ENCODE measurements at regions not wholly inside any gene's neighbourhood (a gene's known extent, or its start where the extent isn't known, plus 50 kb on each side); places are given as distances from the start of the nearest gene placed in this dataset.

DNA sequence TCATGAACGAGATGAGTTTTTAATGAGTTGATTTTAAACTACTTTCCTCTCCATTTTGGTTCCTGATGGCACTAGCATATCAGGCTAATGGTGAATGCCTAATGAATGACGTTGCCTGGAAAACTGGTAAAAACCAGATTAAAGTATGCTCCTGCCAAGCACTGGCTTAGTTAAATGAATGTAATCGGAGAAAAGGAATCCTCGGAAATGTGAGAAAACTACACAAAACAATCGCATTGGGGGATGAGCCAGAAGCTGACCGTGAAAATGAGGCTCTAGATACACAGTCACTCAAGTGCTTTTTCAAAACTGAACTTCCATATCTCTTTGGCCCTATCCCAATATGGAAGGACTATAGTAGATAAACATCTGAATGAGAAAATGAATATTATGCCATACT is 153.8 kb upstream of the COL1A2 start:
- Histone ChIP-seq H3K4me3 (ENCODE audit: low read depth, low read length) (no peak overlapping the region), H3K27me3 (no peaks in the 10 kb centered on the region), H3K4me1 (no peaks in the 10 kb centered on the region), H3K36me3 (no peaks in the 10 kb centered on the region), H3K9me3 (no peaks in the 10 kb centered on the region)
- TF ChIP-seq, protein P1, sequence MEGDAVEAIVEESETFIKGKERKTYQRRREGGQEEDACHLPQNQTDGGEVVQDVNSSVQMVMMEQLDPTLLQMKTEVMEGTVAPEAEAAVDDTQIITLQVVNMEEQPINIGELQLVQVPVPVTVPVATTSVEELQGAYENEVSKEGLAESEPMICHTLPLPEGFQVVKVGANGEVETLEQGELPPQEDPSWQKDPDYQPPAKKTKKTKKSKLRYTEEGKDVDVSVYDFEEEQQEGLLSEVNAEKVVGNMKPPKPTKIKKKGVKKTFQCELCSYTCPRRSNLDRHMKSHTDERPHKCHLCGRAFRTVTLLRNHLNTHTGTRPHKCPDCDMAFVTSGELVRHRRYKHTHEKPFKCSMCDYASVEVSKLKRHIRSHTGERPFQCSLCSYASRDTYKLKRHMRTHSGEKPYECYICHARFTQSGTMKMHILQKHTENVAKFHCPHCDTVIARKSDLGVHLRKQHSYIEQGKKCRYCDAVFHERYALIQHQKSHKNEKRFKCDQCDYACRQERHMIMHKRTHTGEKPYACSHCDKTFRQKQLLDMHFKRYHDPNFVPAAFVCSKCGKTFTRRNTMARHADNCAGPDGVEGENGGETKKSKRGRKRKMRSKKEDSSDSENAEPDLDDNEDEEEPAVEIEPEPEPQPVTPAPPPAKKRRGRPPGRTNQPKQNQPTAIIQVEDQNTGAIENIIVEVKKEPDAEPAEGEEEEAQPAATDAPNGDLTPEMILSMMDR (IDR thresholded peaks at IDR 0.05; ENCODE audit: low read depth, low read length) = no peak
- no peak for DNase-seq

DNA sequence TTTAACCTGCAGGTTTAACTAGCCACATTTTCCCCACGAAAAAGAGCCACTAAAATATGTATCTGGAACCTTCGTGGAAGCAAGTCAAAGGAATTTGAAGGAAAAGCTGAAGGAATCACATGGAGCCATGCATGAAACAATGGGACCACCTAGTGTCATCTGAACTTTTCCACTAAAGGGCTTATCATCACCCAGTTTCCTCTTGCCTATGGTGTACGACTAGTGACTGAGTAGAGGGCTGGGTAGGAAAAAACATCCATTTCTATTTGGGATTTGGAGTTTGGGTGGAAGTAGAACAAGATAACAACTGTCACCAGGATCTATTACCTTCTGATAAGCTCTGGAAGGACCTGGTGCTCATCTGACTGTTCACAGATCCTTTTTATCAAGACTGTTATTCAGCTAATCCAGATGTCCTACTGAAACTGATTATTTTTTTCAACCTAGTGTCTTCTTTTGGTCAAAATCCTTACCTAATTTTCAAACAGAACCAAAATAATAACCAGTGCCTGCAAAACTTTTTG is 153.2 kb upstream of the COL1A2 start:
- no peaks in the 10 kb centered on the region for H3K36me3 ChIP-seq
- H3K4me1 ChIP-seq = no peaks in the 10 kb centered on the region
- no peaks in the 10 kb centered on the region for H3K9me3 ChIP-seq
- no peak for DNase-seq
- H3K4me3 ChIP-seq (ENCODE audit: low read depth, low read length) = no peak overlapping the region
- H3K27me3 ChIP-seq = no peaks in the 10 kb centered on the region
- TF ChIP-seq, protein P1 (IDR thresholded peaks at IDR 0.05; ENCODE audit: low read depth, low read length) = no peak

DNA sequence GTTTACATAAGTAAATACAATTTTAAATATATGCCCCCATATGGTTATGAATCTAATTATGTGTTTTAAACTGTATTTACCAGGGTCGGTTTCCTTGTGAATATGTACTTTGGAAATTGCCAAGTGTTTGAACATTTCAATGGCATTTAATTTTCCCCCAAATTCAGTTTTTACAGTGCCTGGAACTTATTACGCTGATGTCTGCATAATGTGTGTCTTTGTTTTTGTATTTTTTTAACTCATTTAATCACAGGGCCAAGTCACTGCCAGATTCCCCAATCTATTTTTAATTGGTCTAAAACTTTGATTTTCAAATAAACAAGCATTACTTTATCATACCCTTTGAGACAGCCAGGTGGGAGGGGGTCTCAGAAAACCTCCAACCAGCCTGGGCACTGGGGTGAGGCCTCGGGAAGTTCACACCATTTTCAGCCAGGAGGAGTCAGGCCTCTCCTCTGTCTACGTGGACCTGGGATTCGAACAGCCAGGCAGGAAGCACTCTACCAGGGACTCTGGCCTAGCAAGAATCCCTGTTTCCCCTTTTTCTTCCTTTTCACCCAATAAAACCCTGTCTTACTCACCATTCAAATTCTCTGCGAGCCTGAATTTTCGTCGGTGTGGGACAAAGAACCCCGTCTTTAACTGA is 151.5 kb upstream of the COL1A2 start:
- DNase-seq = no peak
- no peaks in the 10 kb centered on the region for H3K4me1 ChIP-seq
- H3K27me3 ChIP-seq = no peaks in the 10 kb centered on the region
- TF ChIP-seq, protein P1 (IDR thresholded peaks at IDR 0.05; ENCODE audit: low read depth, low read length) = no peak
- no peak overlapping the region for H3K4me3 ChIP-seq (ENCODE audit: low read depth, low read length)
- H3K9me3 ChIP-seq = no peaks in the 10 kb centered on the region
- no peaks in the 10 kb centered on the region for H3K36me3 ChIP-seq

DNA sequence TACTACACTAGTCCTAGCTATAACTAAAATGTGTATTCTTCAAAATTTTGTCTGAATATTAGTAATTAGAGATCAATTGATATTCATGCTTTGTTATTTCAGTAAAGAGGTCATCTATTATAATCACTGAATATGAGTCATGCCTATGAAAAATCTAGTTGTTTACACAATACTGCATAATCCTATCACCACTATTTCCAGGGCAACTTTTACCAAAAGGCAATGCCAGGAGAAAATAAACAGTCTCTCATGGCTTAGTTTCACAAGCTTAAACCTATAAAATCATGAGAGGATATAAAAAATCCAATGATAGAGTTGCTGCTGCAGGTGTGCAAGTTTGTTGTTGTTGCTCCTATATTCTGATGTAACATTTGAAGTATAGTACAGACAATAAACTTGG is 149.9 kb upstream of the COL1A2 start:
- no peaks in the 10 kb centered on the region for H3K4me1 ChIP-seq
- TF ChIP-seq, protein P1 (IDR thresholded peaks at IDR 0.05; ENCODE audit: low read depth, low read length) = no peak
- DNase-seq = no peak
- H3K9me3 ChIP-seq = no peaks in the 10 kb centered on the region
- H3K27me3 ChIP-seq = no peaks in the 10 kb centered on the region
- H3K4me3 ChIP-seq (ENCODE audit: low read depth, low read length) = no peak overlapping the region
- no peaks in the 10 kb centered on the region for H3K36me3 ChIP-seq

DNA sequence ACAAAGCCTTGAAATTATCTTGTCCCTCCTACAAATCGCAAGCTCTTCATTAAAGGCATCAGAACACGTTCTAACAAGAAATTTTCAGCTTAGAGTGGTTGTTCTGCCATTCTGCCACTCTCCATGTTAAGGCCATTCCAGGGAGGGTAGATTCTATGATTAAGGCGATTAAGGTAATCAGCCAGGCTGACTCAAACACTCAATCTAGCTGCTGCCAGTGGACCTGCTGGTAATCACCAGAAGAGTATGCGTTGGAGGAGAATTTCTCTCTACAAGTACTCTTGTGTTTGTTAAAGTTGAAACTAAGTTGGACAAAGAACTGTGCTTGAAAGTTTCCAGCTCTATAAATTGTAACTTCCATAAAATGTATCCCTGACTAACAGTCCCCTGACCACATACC is 149.2 kb upstream of the COL1A2 start:
- no peak for DNase-seq
- H3K27me3 ChIP-seq = no peaks in the 10 kb centered on the region
- no peaks in the 10 kb centered on the region for H3K4me1 ChIP-seq
- no peaks in the 10 kb centered on the region for H3K9me3 ChIP-seq
- H3K36me3 ChIP-seq = no peaks in the 10 kb centered on the region
- TF ChIP-seq, protein P1 (IDR thresholded peaks at IDR 0.05; ENCODE audit: low read depth, low read length) = no peak
- no peak overlapping the region for H3K4me3 ChIP-seq (ENCODE audit: low read depth, low read length)

DNA sequence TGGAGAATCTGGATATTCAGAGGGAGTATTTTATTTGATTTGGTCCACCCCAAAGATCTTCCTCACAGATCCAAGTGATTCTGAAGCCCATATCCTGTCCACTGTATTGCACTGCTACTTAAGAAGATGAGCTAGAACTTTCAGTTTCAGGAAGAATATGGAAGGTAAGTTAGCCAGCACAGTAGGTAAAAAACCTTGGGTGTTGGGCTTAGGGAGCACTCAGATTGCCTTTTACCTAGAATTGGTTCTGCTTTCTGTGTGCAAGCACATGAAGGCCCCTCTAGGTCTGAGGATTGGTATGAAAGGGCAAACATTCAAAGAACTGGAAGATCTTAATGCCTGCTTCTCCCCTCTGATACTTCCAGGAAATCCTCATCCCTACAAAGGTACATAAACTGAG is 146.7 kb upstream of the COL1A2 start:
- H3K9me3 ChIP-seq = no peaks in the 10 kb centered on the region
- H3K36me3 ChIP-seq = no peaks in the 10 kb centered on the region
- no peak overlapping the region for H3K4me3 ChIP-seq (ENCODE audit: low read depth, low read length)
- no peak for DNase-seq
- H3K27me3 ChIP-seq = no peaks in the 10 kb centered on the region
- TF ChIP-seq, protein P1 (IDR thresholded peaks at IDR 0.05; ENCODE audit: low read depth, low read length) = no peak
- H3K4me1 ChIP-seq = no peaks in the 10 kb centered on the region
